Liver (tissue), 3 donors: ENCODE measurements at regions not wholly inside any gene's neighbourhood (a gene's known extent, or its start where the extent isn't known, plus 50 kb on each side); places are given as distances from the start of the nearest gene placed in this dataset.

Source experiments
- ATF3 ChIP-seq: IDR thresholded peaks from 2 replicates; pipeline ENCODE4 v1.6.1; 2016; ENCODE audit warnings: antibody characterized with exemption
- EGR1 ChIP-seq, 2 donors: IDR thresholded peaks; 2 replicates each; pipeline ENCODE4 v1.6.1; 2016 to 2018; ENCODE audit warnings: antibody characterized with exemption in 2 of 2, low read depth in 2 of 2
- GABPA ChIP-seq, 2 donors: IDR thresholded peaks in 1 of 2; conservative IDR thresholded peaks in 1 of 2; 2 replicates each; pipeline ENCODE4 v1.6.1; 2016; ENCODE audit warnings: antibody characterized with exemption in 2 of 2, mild to moderate bottlenecking in 1 of 2, moderate library complexity in 1 of 2
- HNF4G ChIP-seq: IDR thresholded peaks from 2 replicates; pipeline ENCODE4 v1.6.1; 2016; ENCODE audit warnings: antibody characterized with exemption
- JUND ChIP-seq, 2 donors: IDR thresholded peaks; 2 replicates each; pipeline ENCODE4 v1.6.1; 2016; ENCODE audit warnings: antibody characterized with exemption in 2 of 2
- RAD21 ChIP-seq, 2 donors: IDR thresholded peaks; 2 replicates each; pipeline ENCODE4 v1.6.1; 2016; ENCODE audit warnings: antibody characterized with exemption in 2 of 2, mild to moderate bottlenecking in 2 of 2
- REST ChIP-seq: IDR thresholded peaks from 2 replicates; pipeline ENCODE4 v1.6.1; 2016; ENCODE audit warnings: antibody characterized with exemption, mild to moderate bottlenecking
- RXRA ChIP-seq, 2 donors: IDR thresholded peaks; 2 replicates each; pipeline ENCODE4 v1.6.1; 2017 to 2018; ENCODE audit warnings: antibody characterized with exemption in 2 of 2, mild to moderate bottlenecking in 1 of 2
- YY1 ChIP-seq: IDR thresholded peaks from 2 replicates; pipeline ENCODE4 v1.6.1; 2016; ENCODE audit warnings: antibody characterized with exemption, mild to moderate bottlenecking
- TF ChIP-seq, protein P1 (sequence below): fragments of 150-350 bp; IDR thresholded peaks from 2 replicates; pipeline ENCODE4 v1.5.1; 2017; ENCODE audit warnings: improper control_type of control experiment, low read depth, low read length; ENCODE audit not compliant: missing input control
- TF ChIP-seq, protein P2 (sequence below): IDR thresholded peaks from 2 replicates; pipeline ENCODE4 v1.6.1; 2016; ENCODE audit warnings: antibody characterized with exemption
- donor health status: healthy.
- donor health status: healthy.

- TF ChIP-seq YY1, result no peak
- TF ChIP-seq, protein P1, sequence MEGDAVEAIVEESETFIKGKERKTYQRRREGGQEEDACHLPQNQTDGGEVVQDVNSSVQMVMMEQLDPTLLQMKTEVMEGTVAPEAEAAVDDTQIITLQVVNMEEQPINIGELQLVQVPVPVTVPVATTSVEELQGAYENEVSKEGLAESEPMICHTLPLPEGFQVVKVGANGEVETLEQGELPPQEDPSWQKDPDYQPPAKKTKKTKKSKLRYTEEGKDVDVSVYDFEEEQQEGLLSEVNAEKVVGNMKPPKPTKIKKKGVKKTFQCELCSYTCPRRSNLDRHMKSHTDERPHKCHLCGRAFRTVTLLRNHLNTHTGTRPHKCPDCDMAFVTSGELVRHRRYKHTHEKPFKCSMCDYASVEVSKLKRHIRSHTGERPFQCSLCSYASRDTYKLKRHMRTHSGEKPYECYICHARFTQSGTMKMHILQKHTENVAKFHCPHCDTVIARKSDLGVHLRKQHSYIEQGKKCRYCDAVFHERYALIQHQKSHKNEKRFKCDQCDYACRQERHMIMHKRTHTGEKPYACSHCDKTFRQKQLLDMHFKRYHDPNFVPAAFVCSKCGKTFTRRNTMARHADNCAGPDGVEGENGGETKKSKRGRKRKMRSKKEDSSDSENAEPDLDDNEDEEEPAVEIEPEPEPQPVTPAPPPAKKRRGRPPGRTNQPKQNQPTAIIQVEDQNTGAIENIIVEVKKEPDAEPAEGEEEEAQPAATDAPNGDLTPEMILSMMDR, result no peak
- TF ChIP-seq RAD21 (IDR thresholded peaks at IDR 0.05), result no peak
- no peak for TF ChIP-seq REST
- no peak for TF ChIP-seq GABPA (IDR thresholded peaks at IDR 0.05 in 1 of 2, conservative IDR thresholded peaks at IDR 0.05 in 1 of 2)
- TF ChIP-seq JUND (IDR thresholded peaks at IDR 0.05), result no peak
- TF ChIP-seq ATF3, result no peak
- TF ChIP-seq, protein P2, sequence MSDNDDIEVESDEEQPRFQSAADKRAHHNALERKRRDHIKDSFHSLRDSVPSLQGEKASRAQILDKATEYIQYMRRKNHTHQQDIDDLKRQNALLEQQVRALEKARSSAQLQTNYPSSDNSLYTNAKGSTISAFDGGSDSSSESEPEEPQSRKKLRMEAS, result no peak
- no peak for TF ChIP-seq EGR1 (IDR thresholded peaks at IDR 0.05; ENCODE audit: low read depth in 2 of 2)
- TF ChIP-seq HNF4G, result no peak
- no peak for TF ChIP-seq RXRA (IDR thresholded peaks at IDR 0.05)
These were observed 499.9 kb upstream of the ZFHX3 start for GRCh38 chr16:73547552-73548403.
